Neural progenitor cell (in vitro differentiated cells): ENCODE measurements at regions not wholly inside any gene's neighbourhood (a gene's known extent, or its start where the extent isn't known, plus 50 kb on each side); places are given as distances from the start of the nearest gene placed in this dataset.

Experiments used
- DNase-seq: peaks from one replicate; pipeline ENCODE4 v3.0.0-alpha.2; 2016; ENCODE audit warnings: low spot score
- H2AFZ ChIP-seq: fragments of 200-600 bp; sonication (generic); replicated peaks from 2 replicates; pipeline ENCODE4 v1.6.1; 2016; ENCODE audit warnings: antibody characterized with exemption
- H3F3A ChIP-seq: fragments of 200-600 bp; sonication (generic); 2 replicates; pipeline ENCODE4 v1.6.1; 2016; ENCODE audit warnings: antibody characterized with exemption, low read depth
- H3K27ac ChIP-seq: fragments of 200-600 bp; sonication (generic); 2 replicates; pipeline ENCODE4 v1.5.1; 2016; ENCODE audit warnings: mild to moderate bottlenecking
- H3K27me3 ChIP-seq: fragments of 200-600 bp; sonication (generic); 2 replicates; pipeline ENCODE4 v1.6.1; 2016; ENCODE audit warnings: mild to moderate bottlenecking, moderate library complexity
- H3K36me3 ChIP-seq: fragments of 200-600 bp; sonication (generic); 2 replicates; pipeline ENCODE4 v1.5.1; 2016
- H3K4me1 ChIP-seq: fragments of 200-600 bp; sonication (generic); 2 replicates; pipeline ENCODE4 v1.6.1; 2016; ENCODE audit warnings: mixed run types
- H3K4me2 ChIP-seq: fragments of 200-600 bp; sonication (generic); 2 replicates; pipeline ENCODE4 v1.6.1; 2016
- H3K4me3 ChIP-seq: fragments of 200-600 bp; sonication (generic); 2 replicates; pipeline ENCODE4 v1.5.1; 2016
- H3K79me2 ChIP-seq: fragments of 200-600 bp; sonication (generic); 2 replicates; pipeline ENCODE4 v1.6.1; 2016; ENCODE audit warnings: low read depth
- H3K9ac ChIP-seq: fragments of 200-600 bp; sonication (generic); 2 replicates; pipeline ENCODE4 v1.6.1; 2016
- H3K9me3 ChIP-seq: fragments of 200-600 bp; sonication (generic); 2 replicates; pipeline ENCODE4 v1.5.1; 2016; ENCODE audit warnings: low read depth
- H4K20me1 ChIP-seq: fragments of 200-600 bp; sonication (generic); 2 replicates; pipeline ENCODE4 v1.6.1; 2016; ENCODE audit warnings: low read depth
- H3K27ac Mint-ChIP-seq: 3 replicates; pipeline ENCODE4 v1.8.0; 2021; ENCODE audit warnings: mixed read lengths
- H3K27me3 Mint-ChIP-seq: 2 replicates; pipeline ENCODE4 v1.8.0; 2022; ENCODE audit warnings: low read depth, mild to moderate bottlenecking, inconsistent platforms, moderate library complexity, mixed read lengths; ENCODE audit not compliant: insufficient read depth
- H3K36me3 Mint-ChIP-seq: 3 replicates; pipeline ENCODE4 v1.8.0; 2021; ENCODE audit warnings: mixed read lengths
- H3K4me1 Mint-ChIP-seq: 3 replicates; pipeline ENCODE4 v1.8.0; 2021; ENCODE audit warnings: mixed read lengths
- H3K4me3 Mint-ChIP-seq: 3 replicates; pipeline ENCODE4 v1.8.0; 2021; ENCODE audit warnings: mild to moderate bottlenecking, moderate library complexity, mixed read lengths
- H3K9me3 Mint-ChIP-seq: 3 replicates; pipeline ENCODE4 v1.8.0; 2020; ENCODE audit warnings: mixed read lengths
- CTCF ChIP-seq: fragments of 200-600 bp; sonication (generic); IDR thresholded peaks from 2 replicates; pipeline ENCODE4 v1.5.1; 2017; ENCODE audit warnings: antibody characterized with exemption, mild to moderate bottlenecking
- EZH2 ChIP-seq: fragments of 200-600 bp; sonication (generic); IDR thresholded peaks from 2 replicates; pipeline ENCODE4 v1.6.1; 2017; ENCODE audit warnings: antibody characterized with exemption, mild to moderate bottlenecking, moderate library complexity
- EZH2phosphoT487 ChIP-seq: fragments of 200-600 bp; sonication (generic); IDR thresholded peaks from 2 replicates; pipeline ENCODE4 v1.6.1; 2017; ENCODE audit warnings: antibody characterized with exemption

- H3K79me2 ChIP-seq: no peaks in the 10 kb centered on the region
- peaks cover 14% of the 10 kb centered on the region for H3K4me1 ChIP-seq
- Mint-ChIP-seq H3K27ac (peak overlapping the region; percentile 96), H3K36me3 (peaks cover 3% of the 10 kb centered on the region), H3K4me1 (peaks cover 19% of the 10 kb centered on the region), H3K9me3 (peaks cover 5% of the 10 kb centered on the region), H3K4me3 (peak overlapping the region; percentile 48), H3K27me3 (peaks cover 4% of the 10 kb centered on the region)
- H2AFZ ChIP-seq: no peak overlapping the region
- H4K20me1 ChIP-seq: no peaks in the 10 kb centered on the region
- no peak overlapping the region for H3K9ac ChIP-seq
- no peak overlapping the region for H3K27ac ChIP-seq
- H3K27me3 ChIP-seq: no peaks in the 10 kb centered on the region
- H3K36me3 ChIP-seq: no peaks in the 10 kb centered on the region
- no peaks in the 10 kb centered on the region for H3K9me3 ChIP-seq
- peaks cover 13% of the 10 kb centered on the region for H3F3A ChIP-seq
- TF ChIP-seq EZH2 (no peak), EZH2phosphoT487 (no peak), CTCF (no peak)
- peak overlapping the region; percentile 4 for H3K4me3 ChIP-seq
- DNase-seq: peak; percentile 81
- H3K4me2 ChIP-seq: peak overlapping the region; percentile 44
Measured at GRCh38 chr20:4427940-4428586, 179.0 kb upstream of the ADRA1D start.

GRCh38 chr20:4418141-4418540 is 169.1 kb upstream of the ADRA1D start:
- no peak overlapping the region for H3K27ac Mint-ChIP-seq
- H3K79me2 ChIP-seq: no peaks in the 10 kb centered on the region
- TF ChIP-seq CTCF (no peak), EZH2phosphoT487 (no peak), EZH2 (no peak)
- no peak overlapping the region for H3K4me3 Mint-ChIP-seq
- H3K9ac ChIP-seq: no peak overlapping the region
- no peak overlapping the region for H2AFZ ChIP-seq
- no peak for DNase-seq
- no peak overlapping the region for H3K4me2 ChIP-seq
- peaks cover 5% of the 10 kb centered on the region for H3K4me1 Mint-ChIP-seq
- H3K36me3 Mint-ChIP-seq: peaks cover 2% of the 10 kb centered on the region
- no peak overlapping the region for H3K27ac ChIP-seq
- H3K9me3 Mint-ChIP-seq: peaks cover 22% of the 10 kb centered on the region
- H3K27me3 ChIP-seq: no peaks in the 10 kb centered on the region
- peaks cover 6% of the 10 kb centered on the region for H3K27me3 Mint-ChIP-seq
- H4K20me1 ChIP-seq: no peaks in the 10 kb centered on the region
- H3K9me3 ChIP-seq: no peaks in the 10 kb centered on the region
- no peak overlapping the region for H3K4me3 ChIP-seq
- H3K4me1 ChIP-seq: no peaks in the 10 kb centered on the region
- H3K36me3 ChIP-seq: no peaks in the 10 kb centered on the region
- H3F3A ChIP-seq: no peaks in the 10 kb centered on the region

- Mint-ChIP-seq H3K4me3 (no peak overlapping the region), H3K4me1 (no peaks in the 10 kb centered on the region), H3K27me3 (peaks cover 6% of the 10 kb centered on the region), H3K27ac (no peak overlapping the region), H3K9me3 (peaks cover 22% of the 10 kb centered on the region), H3K36me3 (peaks cover 2% of the 10 kb centered on the region)
- H3K4me2 ChIP-seq: no peak overlapping the region
- H3F3A ChIP-seq: no peaks in the 10 kb centered on the region
- H3K4me3 ChIP-seq: no peak overlapping the region
- H3K27ac ChIP-seq: no peak overlapping the region
- no peak for DNase-seq
- no peak overlapping the region for H2AFZ ChIP-seq
- H3K79me2 ChIP-seq: no peaks in the 10 kb centered on the region
- H3K4me1 ChIP-seq: no peaks in the 10 kb centered on the region
- H3K27me3 ChIP-seq: no peaks in the 10 kb centered on the region
- TF ChIP-seq EZH2phosphoT487: no peak
- TF ChIP-seq EZH2: no peak
- H3K36me3 ChIP-seq: no peaks in the 10 kb centered on the region
- H4K20me1 ChIP-seq: no peaks in the 10 kb centered on the region
- H3K9ac ChIP-seq: no peak overlapping the region
- H3K9me3 ChIP-seq: no peaks in the 10 kb centered on the region
Measured at GRCh38 chr20:4415281-4415680, 166.2 kb upstream of the ADRA1D start.

GRCh38 chr20:4413314-4414049 is 164.4 kb upstream of the ADRA1D start:
- H3K4me2 ChIP-seq: no peak overlapping the region
- no peaks in the 10 kb centered on the region for H4K20me1 ChIP-seq
- Mint-ChIP-seq H3K4me3 (no peak overlapping the region), H3K36me3 (no peaks in the 10 kb centered on the region), H3K27me3 (peaks cover 5% of the 10 kb centered on the region), H3K9me3 (peaks cover 7% of the 10 kb centered on the region), H3K27ac (no peak overlapping the region), H3K4me1 (no peaks in the 10 kb centered on the region)
- no peaks in the 10 kb centered on the region for H3K27me3 ChIP-seq
- no peak for TF ChIP-seq EZH2phosphoT487
- TF ChIP-seq EZH2: no peak
- no peak for TF ChIP-seq CTCF
- H3K4me1 ChIP-seq: no peaks in the 10 kb centered on the region
- no peak overlapping the region for H3K27ac ChIP-seq
- H3K9ac ChIP-seq: no peak overlapping the region
- H3K36me3 ChIP-seq: no peaks in the 10 kb centered on the region
- no peak overlapping the region for H2AFZ ChIP-seq
- H3K9me3 ChIP-seq: no peaks in the 10 kb centered on the region
- H3K79me2 ChIP-seq: no peaks in the 10 kb centered on the region
- DNase-seq: no peak
- no peak overlapping the region for H3K4me3 ChIP-seq
- H3F3A ChIP-seq: no peaks in the 10 kb centered on the region
